Nephron progenitor cell (in vitro differentiated cells): ENCODE measurements at regions not wholly inside any gene's neighbourhood (a gene's known extent, or its start where the extent isn't known, plus 50 kb on each side); places are given as distances from the start of the nearest gene placed in this dataset.
"Not testable (repeated sequence)": the region's sequence is repeated elsewhere in the genome, so short reads cannot be mapped to it uniquely, and the experiment has no call there.

Experiments
- DNase-seq: peaks from one replicate; pipeline ENCODE4 v3.0.0; 2021
- H3K27ac Mint-ChIP-seq: 2 replicates; pipeline ENCODE4 v1.8.0; 2021; ENCODE audit warnings: mild to moderate bottlenecking, moderate library complexity, mixed read lengths
- H3K27me3 Mint-ChIP-seq: 2 replicates; pipeline ENCODE4 v1.8.0; 2021; ENCODE audit warnings: mild to moderate bottlenecking, low read depth, mixed read lengths; ENCODE audit not compliant: poor library complexity
- H3K36me3 Mint-ChIP-seq: 2 replicates; pipeline ENCODE4 v1.8.0; 2021; ENCODE audit warnings: low read depth, mixed read lengths
- H3K4me1 Mint-ChIP-seq: 2 replicates; pipeline ENCODE4 v1.8.0; 2021; ENCODE audit warnings: mixed read lengths
- H3K4me3 Mint-ChIP-seq: 2 replicates; pipeline ENCODE4 v1.8.0; 2021; ENCODE audit warnings: mild to moderate bottlenecking, moderate library complexity, mixed read lengths
- H3K9me3 Mint-ChIP-seq: 2 replicates; pipeline ENCODE4 v1.8.0; 2021; ENCODE audit warnings: mild to moderate bottlenecking, moderate library complexity, mixed read lengths
- TF ChIP-seq, protein P1 (sequence below): fragments of 200-600 bp; sonication (generic); IDR thresholded peaks from 2 replicates; pipeline ENCODE4 v1.5.0; 2021; ENCODE audit warnings: antibody characterized with exemption

DNA sequence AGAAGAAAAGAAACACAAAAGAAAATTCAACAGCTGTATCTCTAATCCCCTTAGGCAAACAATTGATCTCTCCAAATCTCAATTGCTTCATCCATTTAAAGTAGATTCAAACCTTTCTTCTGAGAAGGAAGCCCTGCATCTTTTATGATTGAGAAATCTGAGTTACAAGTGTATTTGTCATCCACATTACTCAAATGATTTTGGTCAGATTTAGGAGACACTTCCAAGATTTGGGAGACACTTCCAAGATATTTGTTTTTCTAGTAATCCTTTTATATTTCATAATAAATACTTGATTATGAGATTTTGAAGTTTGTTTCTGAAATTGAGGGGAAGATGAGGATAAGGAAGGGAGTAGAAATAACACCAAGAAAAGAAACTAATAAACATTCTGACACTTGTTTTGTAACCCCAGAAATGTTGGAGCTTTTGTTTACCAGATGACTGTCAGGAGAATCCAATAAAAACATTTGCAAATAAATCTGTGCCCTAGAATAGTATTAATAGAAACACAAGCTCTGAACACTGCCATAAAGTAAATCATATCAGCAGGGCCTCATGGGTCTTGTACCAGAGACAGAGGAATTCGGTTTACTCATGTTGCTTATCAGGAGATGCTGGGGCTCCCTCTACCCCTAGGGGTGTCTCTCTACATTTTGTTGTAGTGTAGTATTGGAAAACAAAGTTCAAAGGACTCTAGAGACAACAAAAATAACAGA is 314.3 kb upstream of the NT5E start:
- TF ChIP-seq, protein P1, sequence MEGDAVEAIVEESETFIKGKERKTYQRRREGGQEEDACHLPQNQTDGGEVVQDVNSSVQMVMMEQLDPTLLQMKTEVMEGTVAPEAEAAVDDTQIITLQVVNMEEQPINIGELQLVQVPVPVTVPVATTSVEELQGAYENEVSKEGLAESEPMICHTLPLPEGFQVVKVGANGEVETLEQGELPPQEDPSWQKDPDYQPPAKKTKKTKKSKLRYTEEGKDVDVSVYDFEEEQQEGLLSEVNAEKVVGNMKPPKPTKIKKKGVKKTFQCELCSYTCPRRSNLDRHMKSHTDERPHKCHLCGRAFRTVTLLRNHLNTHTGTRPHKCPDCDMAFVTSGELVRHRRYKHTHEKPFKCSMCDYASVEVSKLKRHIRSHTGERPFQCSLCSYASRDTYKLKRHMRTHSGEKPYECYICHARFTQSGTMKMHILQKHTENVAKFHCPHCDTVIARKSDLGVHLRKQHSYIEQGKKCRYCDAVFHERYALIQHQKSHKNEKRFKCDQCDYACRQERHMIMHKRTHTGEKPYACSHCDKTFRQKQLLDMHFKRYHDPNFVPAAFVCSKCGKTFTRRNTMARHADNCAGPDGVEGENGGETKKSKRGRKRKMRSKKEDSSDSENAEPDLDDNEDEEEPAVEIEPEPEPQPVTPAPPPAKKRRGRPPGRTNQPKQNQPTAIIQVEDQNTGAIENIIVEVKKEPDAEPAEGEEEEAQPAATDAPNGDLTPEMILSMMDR, result no peak
- no peak overlapping the region for H3K27ac Mint-ChIP-seq

DNA sequence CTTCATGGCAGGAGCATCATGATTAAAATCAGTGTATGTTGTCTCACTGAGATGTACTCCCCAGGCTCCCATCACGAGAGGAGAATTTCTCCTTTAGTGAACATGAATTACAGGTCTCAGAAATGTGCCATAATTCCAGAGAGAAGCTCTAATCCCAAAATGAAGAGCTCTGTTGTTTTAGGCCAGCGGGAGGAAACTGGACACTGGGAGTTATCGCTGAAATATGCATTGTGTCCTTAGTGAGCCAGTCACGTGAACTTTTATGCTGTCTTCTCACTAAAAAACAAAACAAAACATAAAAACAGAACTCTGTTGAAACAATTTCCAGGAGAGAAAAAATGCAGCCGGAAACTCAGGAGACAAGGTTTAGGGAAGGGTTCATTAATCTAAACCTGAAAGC is 315.7 kb upstream of the NT5E start:
- Mint-ChIP-seq H3K27ac (no peak overlapping the region), H3K4me1 (no peaks in the 10 kb centered on the region), H3K27me3 (peaks cover 3% of the 10 kb centered on the region), H3K4me3 (no peak overlapping the region), H3K9me3 (no peaks in the 10 kb centered on the region), H3K36me3 (no peaks in the 10 kb centered on the region)
- TF ChIP-seq, protein P1, result no peak
- DNase-seq, result no peak

More for the DNA sequence above, 314.3 kb upstream of the NT5E start:
- H3K4me3 Mint-ChIP-seq, result no peak overlapping the region
- no peaks in the 10 kb centered on the region for H3K36me3 Mint-ChIP-seq
- no peaks in the 10 kb centered on the region for H3K4me1 Mint-ChIP-seq
- H3K27me3 Mint-ChIP-seq, result peaks cover 3% of the 10 kb centered on the region
- no peak for DNase-seq
- H3K9me3 Mint-ChIP-seq, result no peaks in the 10 kb centered on the region

DNA sequence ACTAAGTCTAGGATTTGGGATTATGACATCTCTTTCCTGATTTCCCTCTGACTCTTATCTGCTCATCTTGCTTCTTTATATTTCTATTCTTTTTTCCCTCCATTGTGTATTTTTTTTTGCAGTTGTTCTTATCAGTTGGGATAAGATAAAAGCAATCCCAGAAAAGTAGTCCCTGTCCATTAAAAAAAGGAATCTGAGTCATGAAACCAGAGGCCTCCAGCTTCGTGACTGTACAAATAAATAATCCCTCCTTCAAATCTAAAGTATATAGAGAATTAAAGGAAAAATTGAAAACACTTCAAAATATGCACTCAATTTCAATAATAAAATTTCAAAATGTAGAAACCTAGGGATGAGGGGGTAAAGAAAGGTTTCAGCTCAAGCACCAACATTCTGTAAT is 317.8 kb upstream of the NT5E start:
- H3K27me3 Mint-ChIP-seq, result no peaks in the 10 kb centered on the region
- H3K4me1 Mint-ChIP-seq, result peaks cover 1% of the 10 kb centered on the region

DNA sequence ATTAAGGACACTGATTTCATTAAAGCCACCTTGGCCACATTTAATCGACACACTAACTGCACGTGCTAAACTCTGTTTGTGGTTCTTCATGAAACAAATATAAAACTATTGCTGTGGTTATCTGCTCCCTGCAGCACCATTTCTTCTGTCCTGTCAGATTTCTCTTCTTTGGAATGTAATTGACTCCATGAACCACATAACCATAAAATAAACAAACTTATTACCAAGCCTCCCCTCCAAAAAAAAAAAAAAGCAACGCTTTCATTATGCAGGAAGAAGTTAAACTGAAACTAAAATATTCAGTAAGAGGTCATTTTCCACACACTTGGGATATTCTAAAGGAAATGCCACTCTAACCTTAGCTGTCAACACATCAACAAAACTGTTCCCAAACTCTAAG is 319.1 kb upstream of the NT5E start:
- H3K4me3 Mint-ChIP-seq, result no peak overlapping the region
- no peaks in the 10 kb centered on the region for H3K9me3 Mint-ChIP-seq
- no peaks in the 10 kb centered on the region for H3K27me3 Mint-ChIP-seq
- DNase-seq, result no peak
- peaks cover 15% of the 10 kb centered on the region for H3K4me1 Mint-ChIP-seq
- H3K36me3 Mint-ChIP-seq, result no peaks in the 10 kb centered on the region
- TF ChIP-seq, protein P1, result no peak
- H3K27ac Mint-ChIP-seq, result no peak overlapping the region

More for the DNA sequence above, 317.8 kb upstream of the NT5E start:
- Mint-ChIP-seq H3K9me3 (no peaks in the 10 kb centered on the region), H3K36me3 (no peaks in the 10 kb centered on the region), H3K27ac (no peak overlapping the region), H3K4me3 (no peak overlapping the region)
- DNase-seq, result no peak
- TF ChIP-seq, protein P1, result no peak

DNA sequence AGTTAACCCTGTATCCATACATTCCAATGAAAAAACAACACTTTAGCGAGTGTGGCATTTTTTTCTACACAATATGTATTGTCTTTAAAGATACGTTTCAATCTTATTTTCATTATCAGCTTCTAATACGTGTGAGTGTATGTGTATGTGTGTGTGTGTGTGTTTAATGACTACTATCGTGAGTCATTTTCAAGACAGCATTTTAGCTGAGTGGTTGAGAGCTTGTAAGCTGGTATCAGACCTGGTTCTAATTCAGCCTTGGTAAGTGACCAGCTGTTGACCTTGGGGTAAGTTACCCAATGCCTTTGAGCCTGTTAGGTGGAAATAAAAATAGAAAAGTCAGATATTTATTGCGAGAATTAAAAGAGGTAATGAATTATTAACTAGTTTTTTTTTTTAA is 320.0 kb upstream of the NT5E start:
- Mint-ChIP-seq H3K27ac (no peak overlapping the region), H3K4me1 (peaks cover 21% of the 10 kb centered on the region), H3K36me3 (no peaks in the 10 kb centered on the region), H3K9me3 (no peaks in the 10 kb centered on the region), H3K27me3 (no peaks in the 10 kb centered on the region), H3K4me3 (no peak overlapping the region)
- TF ChIP-seq, protein P1, result no peak
- no peak for DNase-seq

DNA sequence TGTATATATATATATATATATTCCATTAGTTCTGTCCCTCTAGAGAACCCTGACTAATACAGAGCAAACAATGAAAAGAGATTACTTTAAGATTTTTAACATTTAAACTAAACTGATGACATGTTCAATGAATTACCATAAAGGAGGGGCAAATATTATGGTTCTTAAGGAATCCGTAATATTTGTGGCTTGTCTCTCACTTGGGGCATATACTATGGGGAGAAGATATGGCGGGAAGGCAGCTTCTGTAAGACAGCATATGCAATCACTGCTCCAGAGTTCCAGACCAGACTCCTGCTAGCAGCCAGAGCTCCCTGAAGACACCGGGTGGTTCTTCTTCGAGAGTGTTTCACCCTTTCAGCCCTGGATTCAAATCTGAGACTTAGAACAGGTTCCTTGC is 321.1 kb upstream of the NT5E start:
- H3K27ac Mint-ChIP-seq, result no peak overlapping the region
- no peaks in the 10 kb centered on the region for H3K36me3 Mint-ChIP-seq
- H3K4me1 Mint-ChIP-seq, result peaks cover 28% of the 10 kb centered on the region
- H3K27me3 Mint-ChIP-seq, result no peaks in the 10 kb centered on the region
- H3K4me3 Mint-ChIP-seq, result no peak overlapping the region
- TF ChIP-seq, protein P1, result no peak
- no peak for DNase-seq
- H3K9me3 Mint-ChIP-seq, result no peaks in the 10 kb centered on the region

DNA sequence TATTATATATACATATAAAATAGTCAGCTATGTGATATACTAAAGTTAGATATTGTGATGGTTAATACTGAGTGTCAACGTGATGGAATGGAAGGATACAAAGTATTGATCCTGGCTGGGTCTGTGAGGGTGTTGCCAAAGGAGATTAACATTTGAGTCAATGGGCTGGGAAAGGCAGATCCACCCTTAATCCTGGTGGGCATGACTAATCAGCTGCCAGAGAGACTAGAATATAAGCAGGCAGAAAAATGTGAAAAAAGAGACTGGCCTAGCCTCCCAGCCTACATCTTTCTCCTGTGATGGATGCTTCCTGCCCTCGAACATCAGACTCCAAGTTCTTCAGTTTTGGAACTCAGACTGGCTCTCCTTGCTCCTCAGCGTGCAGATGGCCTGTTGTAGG is 321.6 kb upstream of the NT5E start:
- H3K36me3 Mint-ChIP-seq, H3K27ac Mint-ChIP-seq, H3K4me3 Mint-ChIP-seq, H3K27me3 Mint-ChIP-seq, H3K9me3 Mint-ChIP-seq, DNase-seq: not testable (repeated sequence)
- peaks cover 28% of the 10 kb centered on the region for H3K4me1 Mint-ChIP-seq
